ENCODE measurements at regions not wholly inside any gene's neighbourhood (a gene's known extent, or its start where the extent isn't known, plus 50 kb on each side); places are given as distances from the start of the nearest gene placed in this dataset.
"Not testable (repeated sequence)": the region's sequence is repeated elsewhere in the genome, so short reads cannot be mapped to it uniquely, and the experiment has no call there.

DNA sequence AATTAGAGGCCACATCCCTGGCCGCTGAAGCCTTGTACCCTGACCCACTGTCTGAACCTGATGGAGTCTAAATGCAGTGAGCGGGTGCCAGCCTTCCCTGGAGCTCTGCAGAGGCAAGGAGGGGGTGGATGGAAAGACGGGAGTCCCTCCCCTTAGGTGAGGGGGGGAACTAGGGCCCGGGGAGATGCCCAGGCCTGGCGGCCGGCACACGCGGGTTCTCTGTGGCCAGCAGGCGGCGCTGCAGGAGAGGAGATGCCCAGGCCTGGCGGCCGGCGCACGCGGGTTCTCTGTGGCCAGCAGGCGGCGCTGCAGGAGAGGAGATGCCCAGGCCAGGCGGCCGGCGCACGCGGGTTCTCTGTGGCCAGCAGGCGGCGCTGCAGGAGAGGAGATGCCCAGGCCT is 77.3 kb downstream of the OR4F16 start:
- TF ChIP-seq POLR2A (IDR thresholded peaks at IDR 0.05) = not testable (repeated sequence)
- TF ChIP-seq, protein P1, sequence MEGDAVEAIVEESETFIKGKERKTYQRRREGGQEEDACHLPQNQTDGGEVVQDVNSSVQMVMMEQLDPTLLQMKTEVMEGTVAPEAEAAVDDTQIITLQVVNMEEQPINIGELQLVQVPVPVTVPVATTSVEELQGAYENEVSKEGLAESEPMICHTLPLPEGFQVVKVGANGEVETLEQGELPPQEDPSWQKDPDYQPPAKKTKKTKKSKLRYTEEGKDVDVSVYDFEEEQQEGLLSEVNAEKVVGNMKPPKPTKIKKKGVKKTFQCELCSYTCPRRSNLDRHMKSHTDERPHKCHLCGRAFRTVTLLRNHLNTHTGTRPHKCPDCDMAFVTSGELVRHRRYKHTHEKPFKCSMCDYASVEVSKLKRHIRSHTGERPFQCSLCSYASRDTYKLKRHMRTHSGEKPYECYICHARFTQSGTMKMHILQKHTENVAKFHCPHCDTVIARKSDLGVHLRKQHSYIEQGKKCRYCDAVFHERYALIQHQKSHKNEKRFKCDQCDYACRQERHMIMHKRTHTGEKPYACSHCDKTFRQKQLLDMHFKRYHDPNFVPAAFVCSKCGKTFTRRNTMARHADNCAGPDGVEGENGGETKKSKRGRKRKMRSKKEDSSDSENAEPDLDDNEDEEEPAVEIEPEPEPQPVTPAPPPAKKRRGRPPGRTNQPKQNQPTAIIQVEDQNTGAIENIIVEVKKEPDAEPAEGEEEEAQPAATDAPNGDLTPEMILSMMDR (IDR thresholded peaks at IDR 0.05) = not testable (repeated sequence)

Data from esophagus squamous epithelium (tissue), 4 donors.